ENCODE measurements at regions not wholly inside any gene's neighbourhood (a gene's known extent, or its start where the extent isn't known, plus 50 kb on each side); places are given as distances from the start of the nearest gene placed in this dataset.
"Not testable (repeated sequence)": the region's sequence is repeated elsewhere in the genome, so short reads cannot be mapped to it uniquely, and the experiment has no call there.

GRCh38 chr1:164166454-164166853, 392.5 kb upstream of the PBX1 start:
- TF ChIP-seq CTCF (IDR thresholded peaks at IDR 0.05) = peak; percentile 35 to 67 (median 56)
- TF ChIP-seq POLR2A (IDR thresholded peaks at IDR 0.05; ENCODE audit: low read depth) = not testable (repeated sequence)
